ENCODE measurements at regions not wholly inside any gene's neighbourhood (a gene's known extent, or its start where the extent isn't known, plus 50 kb on each side); places are given as distances from the start of the nearest gene placed in this dataset.

DNA sequence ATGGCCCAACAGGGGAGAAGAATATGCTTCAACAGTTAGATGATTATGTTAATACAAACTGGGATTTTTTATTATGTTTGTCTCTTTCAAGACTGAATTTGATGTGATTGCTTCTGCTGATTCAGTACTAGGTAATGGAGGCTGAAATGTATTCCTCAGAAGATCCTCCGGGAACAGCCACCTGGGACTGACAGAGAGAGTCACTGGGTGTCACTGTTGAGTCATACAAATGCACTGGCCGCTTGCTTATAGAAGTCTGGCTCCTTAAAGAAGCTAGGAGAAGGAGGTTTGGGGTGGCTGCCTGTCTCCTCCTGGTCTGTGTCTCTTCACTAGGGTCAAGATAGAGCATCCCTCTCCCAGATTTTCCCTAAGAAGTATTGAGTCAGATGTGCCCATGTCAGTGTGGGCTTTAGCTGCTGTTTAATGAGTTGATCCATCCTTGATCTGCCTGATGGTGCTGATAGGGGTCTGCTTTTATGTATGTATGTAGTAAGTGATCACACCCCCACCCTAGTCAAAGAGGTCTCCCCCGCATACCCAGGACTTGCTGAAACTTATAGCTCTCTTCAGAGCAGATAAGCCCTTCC is 773.4 kb downstream of the BRINP1 start:
- TF ChIP-seq, protein P1, sequence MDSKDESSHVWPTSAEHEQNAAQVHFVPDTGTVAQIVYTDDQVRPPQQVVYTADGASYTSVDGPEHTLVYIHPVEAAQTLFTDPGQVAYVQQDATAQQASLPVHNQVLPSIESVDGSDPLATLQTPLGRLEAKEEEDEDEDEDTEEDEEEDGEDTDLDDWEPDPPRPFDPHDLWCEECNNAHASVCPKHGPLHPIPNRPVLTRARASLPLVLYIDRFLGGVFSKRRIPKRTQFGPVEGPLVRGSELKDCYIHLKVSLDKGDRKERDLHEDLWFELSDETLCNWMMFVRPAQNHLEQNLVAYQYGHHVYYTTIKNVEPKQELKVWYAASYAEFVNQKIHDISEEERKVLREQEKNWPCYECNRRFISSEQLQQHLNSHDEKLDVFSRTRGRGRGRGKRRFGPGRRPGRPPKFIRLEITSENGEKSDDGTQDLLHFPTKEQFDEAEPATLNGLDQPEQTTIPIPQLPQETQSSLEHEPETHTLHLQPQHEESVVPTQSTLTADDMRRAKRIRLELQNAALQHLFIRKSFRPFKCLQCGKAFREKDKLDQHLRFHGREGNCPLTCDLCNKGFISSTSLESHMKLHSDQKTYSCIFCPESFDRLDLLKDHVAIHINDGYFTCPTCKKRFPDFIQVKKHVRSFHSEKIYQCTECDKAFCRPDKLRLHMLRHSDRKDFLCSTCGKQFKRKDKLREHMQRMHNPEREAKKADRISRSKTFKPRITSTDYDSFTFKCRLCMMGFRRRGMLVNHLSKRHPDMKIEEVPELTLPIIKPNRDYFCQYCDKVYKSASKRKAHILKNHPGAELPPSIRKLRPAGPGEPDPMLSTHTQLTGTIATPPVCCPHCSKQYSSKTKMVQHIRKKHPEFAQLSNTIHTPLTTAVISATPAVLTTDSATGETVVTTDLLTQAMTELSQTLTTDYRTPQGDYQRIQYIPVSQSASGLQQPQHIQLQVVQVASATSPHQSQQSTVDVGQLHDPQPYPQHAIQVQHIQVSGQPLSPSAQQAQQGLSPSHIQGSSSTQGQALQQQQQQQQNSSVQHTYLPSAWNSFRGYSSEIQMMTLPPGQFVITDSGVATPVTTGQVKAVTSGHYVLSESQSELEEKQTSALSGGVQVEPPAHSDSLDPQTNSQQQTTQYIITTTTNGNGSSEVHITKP (tag by site-specific recombination; IDR thresholded peaks at IDR 0.05), result no peak
- TF ChIP-seq, protein P2, sequence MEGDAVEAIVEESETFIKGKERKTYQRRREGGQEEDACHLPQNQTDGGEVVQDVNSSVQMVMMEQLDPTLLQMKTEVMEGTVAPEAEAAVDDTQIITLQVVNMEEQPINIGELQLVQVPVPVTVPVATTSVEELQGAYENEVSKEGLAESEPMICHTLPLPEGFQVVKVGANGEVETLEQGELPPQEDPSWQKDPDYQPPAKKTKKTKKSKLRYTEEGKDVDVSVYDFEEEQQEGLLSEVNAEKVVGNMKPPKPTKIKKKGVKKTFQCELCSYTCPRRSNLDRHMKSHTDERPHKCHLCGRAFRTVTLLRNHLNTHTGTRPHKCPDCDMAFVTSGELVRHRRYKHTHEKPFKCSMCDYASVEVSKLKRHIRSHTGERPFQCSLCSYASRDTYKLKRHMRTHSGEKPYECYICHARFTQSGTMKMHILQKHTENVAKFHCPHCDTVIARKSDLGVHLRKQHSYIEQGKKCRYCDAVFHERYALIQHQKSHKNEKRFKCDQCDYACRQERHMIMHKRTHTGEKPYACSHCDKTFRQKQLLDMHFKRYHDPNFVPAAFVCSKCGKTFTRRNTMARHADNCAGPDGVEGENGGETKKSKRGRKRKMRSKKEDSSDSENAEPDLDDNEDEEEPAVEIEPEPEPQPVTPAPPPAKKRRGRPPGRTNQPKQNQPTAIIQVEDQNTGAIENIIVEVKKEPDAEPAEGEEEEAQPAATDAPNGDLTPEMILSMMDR (tag by site-specific recombination; IDR thresholded peaks at IDR 0.05), result no peak
- TF ChIP-seq YY1 (tag by site-specific recombination; IDR thresholded peaks at IDR 0.05) (no peak), ZFP41 (tag by site-specific recombination; IDR thresholded peaks at IDR 0.05; ENCODE audit: borderline replicate concordance) (no peak)
- TF ChIP-seq, protein P3, sequence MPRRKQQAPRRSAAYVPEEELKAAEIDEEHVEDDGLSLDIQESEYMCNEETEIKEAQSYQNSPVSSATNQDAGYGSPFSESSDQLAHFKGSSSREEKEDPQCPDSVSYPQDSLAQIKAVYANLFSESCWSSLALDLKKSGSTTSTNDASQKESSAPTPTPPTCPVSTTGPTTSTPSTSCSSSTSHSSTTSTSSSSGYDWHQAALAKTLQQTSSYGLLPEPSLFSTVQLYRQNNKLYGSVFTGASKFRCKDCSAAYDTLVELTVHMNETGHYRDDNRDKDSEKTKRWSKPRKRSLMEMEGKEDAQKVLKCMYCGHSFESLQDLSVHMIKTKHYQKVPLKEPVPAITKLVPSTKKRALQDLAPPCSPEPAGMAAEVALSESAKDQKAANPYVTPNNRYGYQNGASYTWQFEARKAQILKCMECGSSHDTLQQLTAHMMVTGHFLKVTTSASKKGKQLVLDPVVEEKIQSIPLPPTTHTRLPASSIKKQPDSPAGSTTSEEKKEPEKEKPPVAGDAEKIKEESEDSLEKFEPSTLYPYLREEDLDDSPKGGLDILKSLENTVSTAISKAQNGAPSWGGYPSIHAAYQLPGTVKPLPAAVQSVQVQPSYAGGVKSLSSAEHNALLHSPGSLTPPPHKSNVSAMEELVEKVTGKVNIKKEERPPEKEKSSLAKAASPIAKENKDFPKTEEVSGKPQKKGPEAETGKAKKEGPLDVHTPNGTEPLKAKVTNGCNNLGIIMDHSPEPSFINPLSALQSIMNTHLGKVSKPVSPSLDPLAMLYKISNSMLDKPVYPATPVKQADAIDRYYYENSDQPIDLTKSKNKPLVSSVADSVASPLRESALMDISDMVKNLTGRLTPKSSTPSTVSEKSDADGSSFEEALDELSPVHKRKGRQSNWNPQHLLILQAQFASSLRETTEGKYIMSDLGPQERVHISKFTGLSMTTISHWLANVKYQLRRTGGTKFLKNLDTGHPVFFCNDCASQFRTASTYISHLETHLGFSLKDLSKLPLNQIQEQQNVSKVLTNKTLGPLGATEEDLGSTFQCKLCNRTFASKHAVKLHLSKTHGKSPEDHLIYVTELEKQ (tag by site-specific recombination; IDR thresholded peaks at IDR 0.05; ENCODE audit: borderline replicate concordance), result no peak
- TF ChIP-seq, protein P4, sequence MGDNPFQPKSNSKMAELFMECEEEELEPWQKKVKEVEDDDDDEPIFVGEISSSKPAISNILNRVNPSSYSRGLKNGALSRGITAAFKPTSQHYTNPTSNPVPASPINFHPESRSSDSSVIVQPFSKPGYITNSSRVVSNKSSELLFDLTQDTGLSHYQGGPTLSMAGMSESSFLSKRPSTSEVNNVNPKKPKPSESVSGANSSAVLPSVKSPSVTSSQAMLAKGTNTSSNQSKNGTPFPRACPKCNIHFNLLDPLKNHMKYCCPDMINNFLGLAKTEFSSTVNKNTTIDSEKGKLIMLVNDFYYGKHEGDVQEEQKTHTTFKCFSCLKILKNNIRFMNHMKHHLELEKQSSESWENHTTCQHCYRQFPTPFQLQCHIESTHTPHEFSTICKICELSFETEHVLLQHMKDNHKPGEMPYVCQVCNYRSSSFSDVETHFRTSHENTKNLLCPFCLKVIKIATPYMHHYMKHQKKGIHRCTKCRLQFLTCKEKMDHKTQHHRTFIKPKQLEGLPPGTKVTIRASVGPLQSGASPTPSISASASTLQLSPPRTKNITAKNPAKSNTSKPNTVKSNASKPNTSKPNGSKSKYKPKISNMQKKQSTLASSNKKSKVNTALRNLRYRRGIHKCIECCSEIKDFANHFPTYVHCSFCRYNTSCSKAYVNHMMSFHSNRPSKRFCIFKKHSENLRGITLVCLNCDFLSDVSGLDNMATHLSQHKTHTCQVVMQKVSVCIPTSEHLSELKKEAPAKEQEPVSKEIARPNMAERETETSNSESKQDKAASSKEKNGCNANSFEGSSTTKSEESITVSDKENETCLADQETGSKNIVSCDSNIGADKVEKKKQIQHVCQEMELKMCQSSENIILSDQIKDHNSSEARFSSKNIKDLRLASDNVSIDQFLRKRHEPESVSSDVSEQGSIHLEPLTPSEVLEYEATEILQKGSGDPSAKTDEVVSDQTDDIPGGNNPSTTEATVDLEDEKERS (tag by site-specific recombination; IDR thresholded peaks at IDR 0.05), result no peak

Data from HEK293 (cell line).